SU-DHL-6 (cell line): ENCODE measurements at regions not wholly inside any gene's neighbourhood (a gene's known extent, or its start where the extent isn't known, plus 50 kb on each side); places are given as distances from the start of the nearest gene placed in this dataset.

Source experiments
- H2AFZ ChIP-seq: fragments of 200-600 bp; sonication (generic); 2 replicates; pipeline ENCODE4 v1.6.1; 2014; ENCODE audit warnings: low read depth, mild to moderate bottlenecking, moderate library complexity, mixed read lengths, antibody characterized with exemption, low read length; ENCODE audit not compliant: severe bottlenecking
- H3F3A ChIP-seq: fragments of 200-600 bp; shearing (Covaris generic); 2 replicates; pipeline ENCODE4 v1.6.0; 2016; ENCODE audit warnings: antibody characterized with exemption, mild to moderate bottlenecking; ENCODE audit not compliant: insufficient read depth
- H3K27ac ChIP-seq: fragments of 200-600 bp; sonication (generic); 2 replicates; pipeline ENCODE4 v1.5.1; 2016; ENCODE audit warnings: low read depth, mild to moderate bottlenecking, low read length, moderate library complexity, mixed read lengths
- H3K27me3 ChIP-seq: fragments of 200-600 bp; sonication (generic), shearing (Covaris generic); 2 replicates; pipeline ENCODE4 v1.6.0; 2014; ENCODE audit warnings: mild to moderate bottlenecking, low read length
- H3K36me3 ChIP-seq: fragments of 200-600 bp; sonication (generic); 2 replicates; pipeline ENCODE4 v1.6.1; 2014; ENCODE audit warnings: mild to moderate bottlenecking, low read length, mixed read lengths
- H3K4me2 ChIP-seq: fragments of 300-600, 200-600 bp; shearing (Covaris generic), sonication (generic); 2 replicates; pipeline ENCODE4 v1.6.0; 2014; ENCODE audit warnings: low read length, low read depth, mild to moderate bottlenecking; ENCODE audit not compliant: poor library complexity, severe bottlenecking
- H3K4me3 ChIP-seq: fragments of 200-600 bp; sonication (generic); 2 replicates; pipeline ENCODE4 v1.5.1; 2014; ENCODE audit warnings: antibody characterized with exemption, low read length, mild to moderate bottlenecking, mixed read lengths; ENCODE audit not compliant: insufficient read depth, poor library complexity, severe bottlenecking
- H3K79me2 ChIP-seq: fragments of 200-600 bp; sonication (generic); 2 replicates; pipeline ENCODE4 v1.6.1; 2014; ENCODE audit warnings: mild to moderate bottlenecking, low read length, moderate library complexity; ENCODE audit not compliant: insufficient read depth
- H3K9ac ChIP-seq: fragments of 200-600 bp; sonication (generic); 2 replicates; pipeline ENCODE4 v1.7.0; 2014; ENCODE audit warnings: mild to moderate bottlenecking, low read length
- H3K9me2 ChIP-seq: fragments of 200-600 bp; sonication (generic); replicated peaks from 2 replicates; pipeline ENCODE4 v1.6.1; 2014; ENCODE audit warnings: low read length; ENCODE audit not compliant: insufficient read depth
- H3K9me3 ChIP-seq: fragments of 200-600 bp; sonication (generic); 2 replicates; pipeline ENCODE4 v1.6.1; 2014; ENCODE audit warnings: low read length, mixed read lengths; ENCODE audit not compliant: insufficient read depth
- H4K20me1 ChIP-seq: fragments of 200-600 bp; sonication (generic); 2 replicates; pipeline ENCODE4 v1.6.1; 2014; ENCODE audit warnings: low read depth, mild to moderate bottlenecking, antibody characterized with exemption, low read length, moderate library complexity, mixed read lengths
- EZH2phosphoT487 ChIP-seq: fragments of 200-600 bp; sonication (generic), shearing (Covaris generic); conservative IDR thresholded peaks from 2 replicates; pipeline ENCODE4 v1.6.1; 2018; ENCODE audit warnings: mild to moderate bottlenecking, antibody characterized with exemption, low read length, moderate library complexity, mixed read lengths
- TF ChIP-seq, protein P1 (sequence below): fragments of 200-600 bp; sonication (generic); IDR thresholded peaks from one replicate; pipeline ENCODE4 v1.5.1; 2017; ENCODE audit warnings: antibody characterized with exemption, mild to moderate bottlenecking, low read length, moderate library complexity; ENCODE audit not compliant: insufficient read depth, poor library complexity, severe bottlenecking

DNA sequence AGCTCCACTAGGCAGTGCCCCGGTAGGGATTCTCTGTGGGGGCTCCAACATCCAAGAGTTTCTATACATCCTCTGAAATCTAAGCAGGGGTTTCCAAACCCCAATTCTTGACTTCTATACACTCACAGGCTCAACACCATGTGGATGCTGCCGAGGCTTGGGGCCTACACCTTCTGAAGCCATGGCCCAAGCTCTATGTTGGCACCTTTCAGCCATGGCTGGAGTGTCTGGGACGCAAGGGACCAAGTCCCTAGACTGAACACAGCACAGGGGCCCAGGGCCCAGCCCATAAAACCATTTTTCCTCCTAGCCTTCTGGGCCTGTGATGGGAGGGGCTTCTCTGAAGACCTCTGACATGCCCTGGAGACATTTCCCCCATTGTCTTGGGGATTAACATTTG lies 511.8 kb downstream of the TRAM1L1 start:
- Histone ChIP-seq H3K27ac (no peak overlapping the region), H3K36me3 (no peaks in the 10 kb centered on the region), H3K79me2 (no peaks in the 10 kb centered on the region), H2AFZ (no peak overlapping the region), H3K9me2 (no peaks in the 10 kb centered on the region), H3K4me2 (no peak overlapping the region), H3K9me3 (no peaks in the 10 kb centered on the region), H4K20me1 (no peaks in the 10 kb centered on the region), H3K9ac (no peak overlapping the region), H3K4me3 (no peak overlapping the region), H3K27me3 (no peaks in the 10 kb centered on the region), H3F3A (no peaks in the 10 kb centered on the region)
- no peak for TF ChIP-seq EZH2phosphoT487
- TF ChIP-seq, protein P1, sequence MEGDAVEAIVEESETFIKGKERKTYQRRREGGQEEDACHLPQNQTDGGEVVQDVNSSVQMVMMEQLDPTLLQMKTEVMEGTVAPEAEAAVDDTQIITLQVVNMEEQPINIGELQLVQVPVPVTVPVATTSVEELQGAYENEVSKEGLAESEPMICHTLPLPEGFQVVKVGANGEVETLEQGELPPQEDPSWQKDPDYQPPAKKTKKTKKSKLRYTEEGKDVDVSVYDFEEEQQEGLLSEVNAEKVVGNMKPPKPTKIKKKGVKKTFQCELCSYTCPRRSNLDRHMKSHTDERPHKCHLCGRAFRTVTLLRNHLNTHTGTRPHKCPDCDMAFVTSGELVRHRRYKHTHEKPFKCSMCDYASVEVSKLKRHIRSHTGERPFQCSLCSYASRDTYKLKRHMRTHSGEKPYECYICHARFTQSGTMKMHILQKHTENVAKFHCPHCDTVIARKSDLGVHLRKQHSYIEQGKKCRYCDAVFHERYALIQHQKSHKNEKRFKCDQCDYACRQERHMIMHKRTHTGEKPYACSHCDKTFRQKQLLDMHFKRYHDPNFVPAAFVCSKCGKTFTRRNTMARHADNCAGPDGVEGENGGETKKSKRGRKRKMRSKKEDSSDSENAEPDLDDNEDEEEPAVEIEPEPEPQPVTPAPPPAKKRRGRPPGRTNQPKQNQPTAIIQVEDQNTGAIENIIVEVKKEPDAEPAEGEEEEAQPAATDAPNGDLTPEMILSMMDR = no peak

DNA sequence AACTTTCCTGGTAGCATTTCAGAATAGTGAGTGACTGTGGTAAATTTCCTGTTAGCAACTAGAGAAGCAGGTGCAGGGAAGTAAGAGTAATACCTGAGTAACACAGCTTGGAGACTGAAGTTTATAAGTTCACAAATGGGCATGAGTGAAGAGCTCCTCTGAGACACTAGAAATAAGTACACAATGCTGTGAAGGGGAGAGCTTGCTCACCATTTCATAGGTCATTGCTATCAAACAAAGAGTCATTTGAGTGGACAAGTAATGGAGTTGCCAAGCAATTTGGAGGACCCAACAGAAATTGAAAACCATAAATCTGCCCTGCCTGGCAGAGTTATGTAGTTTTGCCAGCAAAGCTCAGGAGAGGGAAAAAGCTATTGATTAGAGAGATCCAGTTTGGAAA lies 523.6 kb downstream of the TRAM1L1 start:
- Histone ChIP-seq H3K9me2 (no peaks in the 10 kb centered on the region), H3K9ac (no peak overlapping the region), H3F3A (no peaks in the 10 kb centered on the region), H3K9me3 (no peaks in the 10 kb centered on the region), H4K20me1 (no peaks in the 10 kb centered on the region), H3K36me3 (no peaks in the 10 kb centered on the region), H3K4me2 (no peak overlapping the region), H3K4me3 (no peak overlapping the region), H3K79me2 (no peaks in the 10 kb centered on the region), H3K27me3 (no peaks in the 10 kb centered on the region), H3K27ac (no peak overlapping the region), H2AFZ (no peak overlapping the region)
- TF ChIP-seq EZH2phosphoT487 = no peak
- TF ChIP-seq, protein P1 = no peak

DNA sequence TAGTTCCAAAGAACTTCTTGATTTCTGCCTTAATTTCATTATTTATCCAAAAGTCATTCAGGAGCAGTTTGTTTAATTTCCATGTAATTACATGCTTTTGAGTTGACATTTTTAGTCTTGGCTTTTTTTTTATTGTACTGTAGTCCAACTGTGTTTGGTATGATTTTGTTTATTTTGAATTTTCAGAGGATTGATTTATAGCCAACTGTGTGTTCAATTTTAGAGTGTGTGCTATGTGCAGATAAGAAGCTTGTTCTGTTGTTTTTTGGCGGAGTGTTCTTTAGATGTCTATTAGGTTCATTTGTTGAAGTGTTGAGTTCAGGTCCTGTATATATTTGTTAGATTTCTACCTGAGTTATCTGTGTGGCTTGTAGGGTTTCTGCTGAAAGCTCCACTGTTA lies 533.6 kb downstream of the TRAM1L1 start:
- Histone ChIP-seq H3K79me2 (no peaks in the 10 kb centered on the region), H3K27me3 (no peaks in the 10 kb centered on the region), H3K4me3 (no peak overlapping the region), H3K9me3 (no peaks in the 10 kb centered on the region), H3K27ac (no peak overlapping the region), H3F3A (no peaks in the 10 kb centered on the region), H3K4me2 (no peak overlapping the region), H2AFZ (no peak overlapping the region), H3K9ac (no peak overlapping the region), H4K20me1 (no peaks in the 10 kb centered on the region), H3K9me2 (no peaks in the 10 kb centered on the region), H3K36me3 (no peaks in the 10 kb centered on the region)
- TF ChIP-seq, protein P1 = no peak
- TF ChIP-seq EZH2phosphoT487 = no peak

DNA sequence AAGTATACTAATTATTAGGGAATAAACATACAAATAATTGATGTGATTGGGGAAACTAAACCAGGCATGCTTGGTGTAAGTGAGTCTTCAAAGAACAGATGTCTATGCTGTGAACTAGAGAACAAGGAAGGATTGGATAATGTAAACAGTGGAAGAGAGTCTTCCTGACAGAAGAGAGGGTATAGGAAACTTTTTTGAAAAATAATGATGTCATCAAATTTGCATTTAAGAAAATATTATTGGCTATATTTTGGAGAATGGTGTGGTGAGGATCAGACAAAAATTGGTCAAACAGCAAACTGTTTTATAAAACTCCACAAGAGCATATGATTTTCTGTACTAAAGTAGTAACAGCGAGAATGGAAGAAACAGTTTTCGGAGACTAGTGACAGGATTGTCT lies 537.7 kb downstream of the TRAM1L1 start:
- H4K20me1 ChIP-seq = no peaks in the 10 kb centered on the region
- no peaks in the 10 kb centered on the region for H3K9me2 ChIP-seq
- H3K27ac ChIP-seq = no peak overlapping the region
- TF ChIP-seq, protein P1 = no peak
- TF ChIP-seq EZH2phosphoT487 = no peak
- no peak overlapping the region for H3K4me2 ChIP-seq
- H3K36me3 ChIP-seq = no peaks in the 10 kb centered on the region
- H3K9ac ChIP-seq = no peak overlapping the region
- H3K4me3 ChIP-seq = no peak overlapping the region
- H2AFZ ChIP-seq = no peak overlapping the region
- no peaks in the 10 kb centered on the region for H3K79me2 ChIP-seq
- no peaks in the 10 kb centered on the region for H3K27me3 ChIP-seq
- H3K9me3 ChIP-seq = no peaks in the 10 kb centered on the region
- no peaks in the 10 kb centered on the region for H3F3A ChIP-seq
